ENCODE measurements at regions not wholly inside any gene's neighbourhood (a gene's known extent, or its start where the extent isn't known, plus 50 kb on each side); places are given as distances from the start of the nearest gene placed in this dataset.
A peak's percentile ranks its signal among the peaks of the same experiment; 100 is the strongest.
"Not testable (repeated sequence)": the region's sequence is repeated elsewhere in the genome, so short reads cannot be mapped to it uniquely, and the experiment has no call there.

GRCh38 chr7:54898659-54899340 is 120.0 kb upstream of the EGFR start:
- DNase-seq = no peak

- no peak for DNase-seq
Observed at GRCh38 chr7:54901840-54902239, 117.0 kb upstream of the EGFR start.

GRCh38 chr7:54904130-54904529 is 114.7 kb upstream of the EGFR start:
- no peak for DNase-seq

GRCh38 chr7:54904986-54905385 is 113.8 kb upstream of the EGFR start:
- no peak for DNase-seq

GRCh38 chr7:54906963-54907362 is 111.9 kb upstream of the EGFR start:
- no peak for DNase-seq

GRCh38 chr7:54907981-54908380 is 110.8 kb upstream of the EGFR start:
- DNase-seq = no peak

GRCh38 chr7:54908760-54909438 is 109.9 kb upstream of the EGFR start:
- no peak for DNase-seq

- DNase-seq = no peak
Observed at GRCh38 chr7:54915870-54916598, 102.8 kb upstream of the EGFR start.

- no peak for DNase-seq
Observed at GRCh38 chr7:54917613-54918391, 101.0 kb upstream of the EGFR start.

- DNase-seq = no peak
Observed at GRCh38 chr7:54921116-54921515, 97.7 kb upstream of the EGFR start.

- DNase-seq = no peak
Observed at GRCh38 chr7:54931532-54931931, 87.3 kb upstream of the EGFR start.

GRCh38 chr7:54932818-54933543 is 85.8 kb upstream of the EGFR start:
- DNase-seq = peak; percentile 4

- DNase-seq = no peak
Observed at GRCh38 chr7:54933643-54934042, 85.2 kb upstream of the EGFR start.

- no peak for DNase-seq
Observed at GRCh38 chr7:54940748-54941147, 78.1 kb upstream of the EGFR start.

GRCh38 chr7:54944179-54944578 is 74.6 kb upstream of the EGFR start:
- no peak for DNase-seq

GRCh38 chr7:54946271-54946670 is 72.5 kb upstream of the EGFR start:
- DNase-seq = no peak

- no peak for DNase-seq
Observed at GRCh38 chr7:54946764-54947163, 72.1 kb upstream of the EGFR start.

- DNase-seq = no peak
Observed at GRCh38 chr7:54947266-54947665, 71.6 kb upstream of the EGFR start.

GRCh38 chr7:54949514-54949913 is 69.3 kb upstream of the EGFR start:
- not testable (repeated sequence) for DNase-seq

GRCh38 chr7:54955296-54955695 is 63.5 kb upstream of the EGFR start:
- no peak for DNase-seq

GRCh38 chr7:54955696-54956420 is 63.0 kb upstream of the EGFR start:
- DNase-seq = no peak

- no peak for DNase-seq
Observed at GRCh38 chr7:54956865-54957264, 62.0 kb upstream of the EGFR start.
